Peyer's patch (tissue), 4 donors: ENCODE measurements at regions not wholly inside any gene's neighbourhood (a gene's known extent, or its start where the extent isn't known, plus 50 kb on each side); places are given as distances from the start of the nearest gene placed in this dataset.

ENCODE experiments used
- DNase-seq, 3 donors: peaks; one replicate each; pipeline ENCODE4 v3.0.0-alpha.2; 2017 to 2019
- H3K27ac ChIP-seq, 4 donors: fragments of 200-600 bp; sonication (generic); one replicate each; pipeline ENCODE4 v1.5.1; 2016 to 2019
- H3K27me3 ChIP-seq, 2 donors: fragments of 200-600 bp; sonication (generic); one replicate each; pipeline ENCODE4 v1.5.1; 2019
- H3K36me3 ChIP-seq, 3 donors: fragments of 200-600 bp; sonication (generic); one replicate each; pipeline ENCODE4 v1.5.1; 2016 to 2019
- H3K4me1 ChIP-seq, 4 donors: fragments of 200-600 bp; sonication (generic); one replicate each; pipeline ENCODE4 v1.5.1; 2016 to 2019
- H3K4me3 ChIP-seq, 4 donors: fragments of 200-600 bp; sonication (generic); 1 replicate in 3 of 4; 2 replicates in 1 of 4; pipeline ENCODE4 v1.5.1; 2016 to 2019; ENCODE audit warnings: mild to moderate bottlenecking in 1 of 4
- H3K9me3 ChIP-seq, 4 donors: fragments of 200-600 bp; sonication (generic); one replicate each; pipeline ENCODE4 v1.5.1; 2016 to 2019; ENCODE audit warnings: mild to moderate bottlenecking in 1 of 4
- POLR2A ChIP-seq, 2 donors: fragments of 450-650 bp; IDR thresholded peaks; one replicate each; pipeline ENCODE4 v1.5.1; 2017; ENCODE audit warnings: antibody characterized with exemption in 2 of 2, mild to moderate bottlenecking in 2 of 2, moderate library complexity in 2 of 2
- TF ChIP-seq, protein P1 (sequence below), 6 experiments: fragments of 450-650 bp in 4 of 6; fragments of 200-600 bp in 2 of 6; sonication (generic) in 1 of 6; IDR thresholded peaks; one replicate each; pipeline ENCODE4 v1.5.1; 2017 to 2019; ENCODE audit warnings: antibody characterized with exemption in 6 of 6, mild to moderate bottlenecking in 3 of 6, moderate library complexity in 1 of 6

DNA sequence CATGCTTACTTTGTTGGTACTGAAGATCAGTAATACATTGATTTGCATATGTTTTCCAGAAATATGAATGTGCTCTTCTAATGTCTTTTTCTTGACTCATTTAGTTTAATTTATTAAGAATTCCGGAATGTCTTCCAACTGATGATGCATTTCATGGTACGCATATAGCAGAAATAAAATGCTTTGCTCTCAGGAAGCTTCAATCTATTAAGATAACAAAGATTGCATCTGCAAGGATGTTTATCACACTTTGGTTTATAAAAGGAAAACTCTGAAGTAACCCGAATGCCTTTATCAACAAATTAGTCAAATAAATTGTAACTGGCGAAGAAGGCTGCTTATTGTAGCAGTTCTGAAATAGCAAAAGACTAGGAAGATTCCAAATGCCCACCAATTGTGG lies 166.4 kb upstream of the LMNTD1 start:
- Histone ChIP-seq H3K9me3 (no peaks in the 10 kb centered on the region), H3K27me3 (no peaks in the 10 kb centered on the region), H3K27ac (no peak overlapping the region), H3K4me3 (no peak overlapping the region), H3K4me1 (no peaks in the 10 kb centered on the region), H3K36me3 (no peaks in the 10 kb centered on the region)
- TF ChIP-seq POLR2A (IDR thresholded peaks at IDR 0.05), result no peak
- TF ChIP-seq, protein P1, sequence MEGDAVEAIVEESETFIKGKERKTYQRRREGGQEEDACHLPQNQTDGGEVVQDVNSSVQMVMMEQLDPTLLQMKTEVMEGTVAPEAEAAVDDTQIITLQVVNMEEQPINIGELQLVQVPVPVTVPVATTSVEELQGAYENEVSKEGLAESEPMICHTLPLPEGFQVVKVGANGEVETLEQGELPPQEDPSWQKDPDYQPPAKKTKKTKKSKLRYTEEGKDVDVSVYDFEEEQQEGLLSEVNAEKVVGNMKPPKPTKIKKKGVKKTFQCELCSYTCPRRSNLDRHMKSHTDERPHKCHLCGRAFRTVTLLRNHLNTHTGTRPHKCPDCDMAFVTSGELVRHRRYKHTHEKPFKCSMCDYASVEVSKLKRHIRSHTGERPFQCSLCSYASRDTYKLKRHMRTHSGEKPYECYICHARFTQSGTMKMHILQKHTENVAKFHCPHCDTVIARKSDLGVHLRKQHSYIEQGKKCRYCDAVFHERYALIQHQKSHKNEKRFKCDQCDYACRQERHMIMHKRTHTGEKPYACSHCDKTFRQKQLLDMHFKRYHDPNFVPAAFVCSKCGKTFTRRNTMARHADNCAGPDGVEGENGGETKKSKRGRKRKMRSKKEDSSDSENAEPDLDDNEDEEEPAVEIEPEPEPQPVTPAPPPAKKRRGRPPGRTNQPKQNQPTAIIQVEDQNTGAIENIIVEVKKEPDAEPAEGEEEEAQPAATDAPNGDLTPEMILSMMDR (IDR thresholded peaks at IDR 0.05), result no peak
- DNase-seq, result no peak

DNA sequence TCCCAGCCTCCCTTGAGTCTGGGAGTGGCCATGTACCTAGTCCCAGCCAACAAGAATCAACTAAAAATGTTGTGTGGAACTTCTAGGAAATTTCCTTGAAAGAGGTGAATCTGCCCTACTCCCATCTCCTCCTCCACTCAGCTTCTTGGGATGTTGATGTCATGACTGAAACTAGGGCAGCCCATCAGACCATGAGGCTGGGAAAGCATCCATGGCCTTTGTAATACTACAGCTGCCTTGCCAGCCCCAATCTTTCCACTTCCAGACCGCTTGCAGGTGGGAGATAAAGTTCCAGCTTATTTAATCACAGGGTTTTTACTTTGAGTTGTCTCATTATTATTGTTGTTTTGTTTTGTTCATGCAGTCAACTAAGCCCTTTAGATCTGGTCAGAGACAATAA lies 170.3 kb upstream of the LMNTD1 start:
- Histone ChIP-seq H3K27me3 (no peaks in the 10 kb centered on the region), H3K36me3 (no peaks in the 10 kb centered on the region), H3K9me3 (no peaks in the 10 kb centered on the region), H3K4me3 (no peak overlapping the region), H3K4me1 (no peaks in the 10 kb centered on the region), H3K27ac (no peak overlapping the region)
- TF ChIP-seq, protein P1 (IDR thresholded peaks at IDR 0.05), result no peak
- no peak for TF ChIP-seq POLR2A (IDR thresholded peaks at IDR 0.05)
- no peak for DNase-seq

DNA sequence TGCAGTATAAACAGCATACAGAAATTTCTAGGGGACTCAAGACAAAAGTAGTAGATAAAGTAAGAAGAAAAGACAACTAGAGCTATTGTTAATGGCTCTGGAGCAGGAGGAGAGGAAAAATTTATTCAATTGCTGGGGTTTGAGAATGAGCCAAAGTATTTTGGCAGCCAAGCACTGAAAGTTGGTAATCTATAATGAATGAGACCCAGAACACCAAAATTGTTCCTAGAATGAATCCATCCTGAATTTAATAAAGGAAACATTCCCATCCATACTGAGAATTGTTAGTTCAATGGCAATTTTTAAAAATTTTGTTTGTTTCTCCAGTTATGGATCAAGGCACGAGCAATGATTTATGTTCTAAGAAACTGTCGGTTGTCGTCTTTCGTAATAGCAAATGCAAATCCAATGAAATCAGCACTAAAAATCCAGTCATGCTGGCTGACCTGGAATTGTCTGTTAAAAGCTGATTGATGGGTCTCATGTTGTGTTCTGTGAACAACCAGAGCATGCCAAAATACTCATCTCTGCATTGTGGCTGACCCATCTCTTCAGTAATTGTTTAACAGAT lies 170.9 kb upstream of the LMNTD1 start:
- DNase-seq, result no peak
- H3K27ac ChIP-seq, result no peak overlapping the region

DNA sequence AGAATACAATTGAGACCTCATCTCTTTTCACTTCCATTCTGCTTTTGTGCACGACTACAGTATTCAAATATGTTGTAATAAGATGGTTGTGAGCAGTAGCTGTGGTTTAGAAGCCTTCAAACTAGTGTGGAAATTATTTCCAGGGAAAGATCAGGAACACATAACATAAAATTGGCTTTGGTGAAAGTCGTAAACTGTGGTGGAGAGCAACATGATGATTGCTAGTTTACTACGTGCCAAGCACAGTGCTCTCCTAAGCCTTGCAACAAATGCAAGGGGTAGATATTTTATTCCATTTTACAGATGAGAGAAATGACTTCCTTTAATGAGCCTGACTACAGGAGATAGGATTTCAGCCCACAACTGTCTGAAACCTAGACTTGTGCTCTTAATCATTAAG lies 172.4 kb upstream of the LMNTD1 start:
- H3K4me3 ChIP-seq, result no peak overlapping the region
- no peaks in the 10 kb centered on the region for H3K27me3 ChIP-seq
- TF ChIP-seq POLR2A (IDR thresholded peaks at IDR 0.05), result no peak
- TF ChIP-seq, protein P1 (IDR thresholded peaks at IDR 0.05), result no peak
- H3K9me3 ChIP-seq, result no peaks in the 10 kb centered on the region
- no peaks in the 10 kb centered on the region for H3K4me1 ChIP-seq
- no peaks in the 10 kb centered on the region for H3K36me3 ChIP-seq
- DNase-seq, result no peak
- H3K27ac ChIP-seq, result no peak overlapping the region

More for the DNA sequence above, 170.9 kb upstream of the LMNTD1 start:
- no peak for TF ChIP-seq POLR2A (IDR thresholded peaks at IDR 0.05)
- Histone ChIP-seq H3K36me3 (no peaks in the 10 kb centered on the region), H3K4me3 (no peak overlapping the region), H3K4me1 (no peaks in the 10 kb centered on the region), H3K27me3 (no peaks in the 10 kb centered on the region), H3K9me3 (no peaks in the 10 kb centered on the region)

DNA sequence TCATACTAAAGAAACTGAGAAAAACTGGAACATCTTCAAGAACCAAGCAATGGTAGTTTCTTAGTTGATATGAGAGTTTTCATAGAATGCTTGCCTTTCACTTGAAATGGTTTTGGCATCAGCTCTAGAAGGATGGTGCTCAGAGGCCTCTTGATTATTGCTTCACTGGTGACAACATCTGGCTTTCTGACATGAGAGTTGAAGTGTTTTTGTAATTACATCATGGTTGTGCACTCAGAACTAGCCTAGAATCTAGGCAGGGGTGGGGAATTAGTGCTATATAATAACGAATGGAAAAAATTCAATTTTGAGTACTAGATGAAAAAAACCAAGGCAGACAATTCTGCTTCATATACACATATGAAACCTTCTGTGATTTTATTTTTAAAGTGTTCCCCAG lies 172.8 kb upstream of the LMNTD1 start:
- Histone ChIP-seq H3K4me1 (no peaks in the 10 kb centered on the region), H3K36me3 (no peaks in the 10 kb centered on the region), H3K9me3 (no peaks in the 10 kb centered on the region), H3K27me3 (no peaks in the 10 kb centered on the region), H3K27ac (no peak overlapping the region), H3K4me3 (no peak overlapping the region)
- DNase-seq, result no peak
- TF ChIP-seq, protein P1 (IDR thresholded peaks at IDR 0.05), result no peak
- TF ChIP-seq POLR2A (IDR thresholded peaks at IDR 0.05), result no peak

DNA sequence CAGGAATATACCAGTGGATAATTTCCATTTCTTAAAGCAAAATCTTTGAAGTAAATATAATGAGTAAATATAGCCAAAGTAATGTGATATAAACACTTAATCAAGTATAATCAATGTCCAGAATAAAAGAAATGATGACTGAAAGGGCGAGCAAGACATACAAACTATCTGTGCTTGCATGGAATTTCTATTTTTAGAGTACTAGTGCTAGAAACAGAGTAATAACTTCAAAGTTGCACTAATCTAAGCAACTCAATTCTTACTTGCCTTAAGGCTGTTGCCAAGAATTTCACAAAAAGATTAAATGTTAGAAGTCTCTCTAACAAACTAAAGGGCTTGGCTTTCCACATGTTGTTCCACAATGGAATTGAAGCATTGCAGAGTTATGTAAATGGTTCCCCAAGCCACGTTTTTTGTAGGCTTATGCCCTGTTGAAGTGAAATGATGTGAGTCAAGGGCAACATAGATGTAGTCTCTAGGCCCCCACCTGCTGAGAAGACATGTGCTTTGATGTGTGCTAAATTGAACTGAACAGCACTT lies 175.0 kb upstream of the LMNTD1 start:
- Histone ChIP-seq H3K36me3 (no peaks in the 10 kb centered on the region), H3K9me3 (no peaks in the 10 kb centered on the region), H3K27me3 (no peaks in the 10 kb centered on the region), H3K4me1 (no peaks in the 10 kb centered on the region), H3K27ac (no peak overlapping the region), H3K4me3 (no peak overlapping the region)
- no peak for TF ChIP-seq POLR2A (IDR thresholded peaks at IDR 0.05)
- TF ChIP-seq, protein P1 (IDR thresholded peaks at IDR 0.05), result no peak
- DNase-seq, result no peak
